ENCODE measurements at regions not wholly inside any gene's neighbourhood (a gene's known extent, or its start where the extent isn't known, plus 50 kb on each side); places are given as distances from the start of the nearest gene placed in this dataset.
"Not testable (repeated sequence)": the region's sequence is repeated elsewhere in the genome, so short reads cannot be mapped to it uniquely, and the experiment has no call there.

DNA sequence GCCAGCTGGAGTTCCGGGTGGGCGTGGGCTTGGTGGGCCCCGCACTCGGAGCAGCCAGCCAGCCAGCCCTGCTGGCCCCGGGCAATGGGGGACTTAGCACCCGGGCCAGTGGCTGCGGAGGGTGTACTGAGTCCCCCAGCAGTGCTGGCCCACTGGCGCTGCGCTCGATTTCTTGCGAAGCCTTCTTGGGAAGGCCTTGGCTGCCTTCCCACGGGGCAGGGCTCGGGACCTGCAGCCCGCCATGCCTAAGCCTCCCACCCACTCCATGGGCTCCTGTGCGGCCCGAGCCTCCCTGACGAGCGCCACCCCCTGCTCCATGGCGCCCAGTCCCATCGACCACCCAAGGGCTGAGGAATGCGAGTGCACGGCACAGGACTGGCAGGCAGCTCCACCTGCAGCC lies 321.6 kb downstream of the SH2D4B start:
- TF ChIP-seq POLR2A (IDR thresholded peaks at IDR 0.05) = not testable (repeated sequence)
- TF ChIP-seq, protein P1, sequence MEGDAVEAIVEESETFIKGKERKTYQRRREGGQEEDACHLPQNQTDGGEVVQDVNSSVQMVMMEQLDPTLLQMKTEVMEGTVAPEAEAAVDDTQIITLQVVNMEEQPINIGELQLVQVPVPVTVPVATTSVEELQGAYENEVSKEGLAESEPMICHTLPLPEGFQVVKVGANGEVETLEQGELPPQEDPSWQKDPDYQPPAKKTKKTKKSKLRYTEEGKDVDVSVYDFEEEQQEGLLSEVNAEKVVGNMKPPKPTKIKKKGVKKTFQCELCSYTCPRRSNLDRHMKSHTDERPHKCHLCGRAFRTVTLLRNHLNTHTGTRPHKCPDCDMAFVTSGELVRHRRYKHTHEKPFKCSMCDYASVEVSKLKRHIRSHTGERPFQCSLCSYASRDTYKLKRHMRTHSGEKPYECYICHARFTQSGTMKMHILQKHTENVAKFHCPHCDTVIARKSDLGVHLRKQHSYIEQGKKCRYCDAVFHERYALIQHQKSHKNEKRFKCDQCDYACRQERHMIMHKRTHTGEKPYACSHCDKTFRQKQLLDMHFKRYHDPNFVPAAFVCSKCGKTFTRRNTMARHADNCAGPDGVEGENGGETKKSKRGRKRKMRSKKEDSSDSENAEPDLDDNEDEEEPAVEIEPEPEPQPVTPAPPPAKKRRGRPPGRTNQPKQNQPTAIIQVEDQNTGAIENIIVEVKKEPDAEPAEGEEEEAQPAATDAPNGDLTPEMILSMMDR (IDR thresholded peaks at IDR 0.05) = not testable (repeated sequence)
